Large intestine (tissue), 3 donors: ENCODE measurements at regions not wholly inside any gene's neighbourhood (a gene's known extent, or its start where the extent isn't known, plus 50 kb on each side); places are given as distances from the start of the nearest gene placed in this dataset.

ENCODE experiments used
- DNase-seq, 2 donors: peaks; one replicate each; pipeline versions ENCODE4 v3.0.0 to v3.0.0-alpha.2; 2013
- H3K27ac ChIP-seq: one replicate; pipeline ENCODE4 v1.5.1; 2013; ENCODE audit warnings: low read length
- H3K27me3 ChIP-seq: 2 replicates; pipeline ENCODE4 v1.6.1; 2013; ENCODE audit warnings: low read length; ENCODE audit not compliant: control insufficient read depth, insufficient read depth
- H3K36me3 ChIP-seq: 2 replicates; pipeline ENCODE4 v1.6.1; 2013; ENCODE audit warnings: low read length; ENCODE audit not compliant: control insufficient read depth, insufficient read depth
- H3K4me1 ChIP-seq: one replicate; pipeline ENCODE4 v1.6.1; 2013; ENCODE audit warnings: low read length; ENCODE audit not compliant: control insufficient read depth, insufficient read depth
- H3K4me3 ChIP-seq: one replicate; pipeline ENCODE4 v1.5.1; 2013; ENCODE audit warnings: low read length
- H3K9me3 ChIP-seq: one replicate; pipeline ENCODE4 v1.6.1; 2013; ENCODE audit warnings: mild to moderate bottlenecking, low read depth, low read length, moderate library complexity; ENCODE audit not compliant: control insufficient read depth
- WGBS: methylation state at CpG from one replicate; pipeline ENCODE4 v1.1.5; 2013; ENCODE audit warnings: low lambda C conversion rate; ENCODE audit not compliant: insufficient coverage; 5-methylcytosine and 5-hydroxymethylcytosine counted together

DNA sequence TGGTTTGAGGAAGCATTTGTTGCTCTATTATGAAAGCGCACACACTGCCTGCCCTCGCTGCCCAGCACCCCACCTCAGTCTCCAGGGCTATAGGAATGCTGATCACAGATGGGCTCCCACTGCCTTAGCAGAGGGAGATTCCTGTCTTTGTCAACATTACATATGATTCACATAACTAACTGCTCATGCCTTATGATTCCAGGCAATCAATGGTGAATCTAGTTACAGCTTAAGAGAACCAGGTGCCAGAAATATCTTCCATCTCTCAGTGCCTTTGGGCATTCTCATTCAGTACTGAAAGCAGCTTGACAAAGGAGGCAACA, 458.9 kb upstream of the C9orf72 start:
- no peaks in the 10 kb centered on the region for H3K4me1 ChIP-seq
- no peaks in the 10 kb centered on the region for H3K27me3 ChIP-seq
- no peak for DNase-seq
- no peaks in the 10 kb centered on the region for H3K9me3 ChIP-seq
- H3K36me3 ChIP-seq: no peaks in the 10 kb centered on the region
- no peak overlapping the region for H3K4me3 ChIP-seq
- no peak overlapping the region for H3K27ac ChIP-seq
- WGBS: no CpG with 5 or more reads among the region's 2 CpGs

DNA sequence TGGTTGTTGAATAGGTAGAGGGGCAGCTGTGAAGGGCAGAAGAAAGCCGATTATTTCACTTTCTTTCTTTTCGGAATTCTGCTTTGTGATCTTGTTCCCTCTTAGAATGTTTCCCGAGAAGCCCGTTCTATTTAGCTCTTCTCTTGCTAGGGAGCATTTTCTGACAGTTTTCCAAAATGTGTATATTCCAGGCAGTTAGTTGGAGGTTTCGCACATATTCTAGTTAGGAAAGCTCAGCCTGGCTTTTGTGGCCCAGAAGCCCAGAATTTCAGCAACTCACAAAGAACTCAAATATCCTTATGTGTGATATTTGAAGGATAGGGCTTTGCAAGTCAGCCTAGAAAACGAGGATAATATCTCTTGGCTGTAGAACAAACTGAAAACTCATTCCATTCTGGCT, 461.0 kb upstream of the C9orf72 start:
- no peak for DNase-seq
- no peaks in the 10 kb centered on the region for H3K4me1 ChIP-seq
- H3K27me3 ChIP-seq: no peaks in the 10 kb centered on the region
- no peaks in the 10 kb centered on the region for H3K36me3 ChIP-seq
- no peak overlapping the region for H3K4me3 ChIP-seq
- 80% methylated on average over 1 of the region's 6 CpGs for WGBS
- H3K9me3 ChIP-seq: no peaks in the 10 kb centered on the region
- no peak overlapping the region for H3K27ac ChIP-seq

DNA sequence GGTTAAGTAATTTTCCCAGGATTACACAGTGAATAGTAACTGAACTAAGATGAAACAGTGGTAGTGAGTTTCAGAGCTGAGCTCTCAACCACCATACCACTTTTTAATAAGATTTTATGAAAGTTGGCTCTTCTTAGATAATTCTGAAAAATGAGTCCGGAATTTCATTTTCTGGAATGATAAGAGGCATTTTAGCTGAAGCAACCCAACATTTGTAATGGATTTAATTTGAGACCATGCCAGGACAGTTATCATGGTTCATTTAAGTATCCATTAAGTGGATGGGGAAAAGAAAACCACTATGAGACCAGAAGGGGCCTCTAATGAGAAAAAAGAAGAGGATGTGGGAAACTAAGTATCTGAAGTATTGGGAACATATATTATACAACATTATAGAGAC, 464.7 kb upstream of the C9orf72 start:
- Histone ChIP-seq H3K9me3 (no peaks in the 10 kb centered on the region), H3K27ac (no peak overlapping the region), H3K36me3 (no peaks in the 10 kb centered on the region), H3K4me1 (no peaks in the 10 kb centered on the region), H3K4me3 (no peak overlapping the region), H3K27me3 (no peaks in the 10 kb centered on the region)
- WGBS: 100% methylated on average over 1 of the region's 1 CpG
- DNase-seq: no peak

DNA sequence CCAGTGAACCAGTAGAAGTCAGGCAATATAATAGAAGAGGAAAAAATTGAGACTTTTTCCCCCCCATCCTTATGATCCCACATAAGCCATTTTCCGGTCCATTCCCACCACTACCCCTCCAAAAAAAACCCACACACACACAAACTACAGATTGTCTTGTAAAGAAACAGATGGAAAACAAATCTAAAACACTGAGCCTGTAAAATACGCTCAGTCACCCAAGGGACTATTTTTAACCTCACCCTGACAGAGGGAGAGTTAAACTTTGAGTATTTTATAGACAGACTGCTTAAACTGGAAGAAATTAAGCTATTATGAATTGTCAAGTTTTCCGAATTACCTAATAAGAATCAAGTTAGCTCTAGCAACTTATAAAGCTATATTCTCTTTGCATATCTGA, 471.8 kb upstream of the C9orf72 start:
- H3K4me3 ChIP-seq: no peak overlapping the region
- H3K4me1 ChIP-seq: no peaks in the 10 kb centered on the region
- no peaks in the 10 kb centered on the region for H3K9me3 ChIP-seq
- DNase-seq: no peak
- no peaks in the 10 kb centered on the region for H3K36me3 ChIP-seq
- 88% methylated on average over 1 of the region's 3 CpGs for WGBS
- H3K27me3 ChIP-seq: no peaks in the 10 kb centered on the region
- H3K27ac ChIP-seq: no peak overlapping the region

DNA sequence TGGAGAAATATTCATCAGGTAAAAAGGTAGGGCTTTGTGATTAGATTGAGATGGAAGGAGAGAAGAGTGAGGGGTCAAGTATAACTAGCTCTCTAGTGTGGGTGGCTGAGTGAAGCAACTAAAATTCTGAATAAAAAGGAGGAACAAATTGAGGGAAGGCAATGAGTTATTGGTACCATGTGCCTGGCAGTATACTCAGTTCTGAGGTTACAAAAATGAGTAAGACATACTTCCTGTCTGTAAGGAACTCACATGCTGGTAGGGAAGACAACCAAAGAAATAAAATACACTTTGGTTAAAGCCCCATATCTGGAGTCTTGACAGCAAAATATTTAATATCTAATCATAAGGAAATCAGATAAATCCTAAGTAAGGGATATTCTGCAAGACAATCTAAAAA, 476.8 kb upstream of the C9orf72 start:
- H3K4me1 ChIP-seq: no peaks in the 10 kb centered on the region
- no peaks in the 10 kb centered on the region for H3K36me3 ChIP-seq
- H3K27ac ChIP-seq: no peak overlapping the region
- H3K27me3 ChIP-seq: peaks cover 2% of the 10 kb centered on the region
- no peak for DNase-seq
- H3K9me3 ChIP-seq: no peaks in the 10 kb centered on the region
- no peak overlapping the region for H3K4me3 ChIP-seq

DNA sequence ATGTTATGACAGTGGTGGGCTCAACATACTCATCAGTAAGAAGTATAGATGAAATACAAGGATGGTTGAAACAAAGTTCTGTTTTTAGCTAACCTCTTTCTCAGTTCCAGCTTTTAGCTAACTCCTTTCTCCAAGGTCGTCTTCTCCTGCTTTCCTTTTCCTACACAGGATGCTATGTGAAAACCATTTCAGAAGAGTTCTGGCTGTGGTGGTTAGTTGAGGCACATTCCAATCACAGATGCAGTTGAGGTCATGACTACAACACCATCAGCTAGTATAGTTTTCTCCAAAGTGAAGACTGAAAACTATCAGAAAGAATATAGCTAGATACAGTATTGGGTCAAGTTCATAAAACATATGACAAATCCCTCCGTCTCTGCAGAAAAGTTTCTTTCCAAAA, 477.7 kb upstream of the C9orf72 start:
- Histone ChIP-seq H3K27me3 (peaks cover 2% of the 10 kb centered on the region), H3K4me3 (no peak overlapping the region), H3K27ac (no peak overlapping the region), H3K36me3 (no peaks in the 10 kb centered on the region), H3K4me1 (no peaks in the 10 kb centered on the region), H3K9me3 (no peaks in the 10 kb centered on the region)
- WGBS: 100% methylated on average over 1 of the region's 2 CpGs
- DNase-seq: no peak

DNA sequence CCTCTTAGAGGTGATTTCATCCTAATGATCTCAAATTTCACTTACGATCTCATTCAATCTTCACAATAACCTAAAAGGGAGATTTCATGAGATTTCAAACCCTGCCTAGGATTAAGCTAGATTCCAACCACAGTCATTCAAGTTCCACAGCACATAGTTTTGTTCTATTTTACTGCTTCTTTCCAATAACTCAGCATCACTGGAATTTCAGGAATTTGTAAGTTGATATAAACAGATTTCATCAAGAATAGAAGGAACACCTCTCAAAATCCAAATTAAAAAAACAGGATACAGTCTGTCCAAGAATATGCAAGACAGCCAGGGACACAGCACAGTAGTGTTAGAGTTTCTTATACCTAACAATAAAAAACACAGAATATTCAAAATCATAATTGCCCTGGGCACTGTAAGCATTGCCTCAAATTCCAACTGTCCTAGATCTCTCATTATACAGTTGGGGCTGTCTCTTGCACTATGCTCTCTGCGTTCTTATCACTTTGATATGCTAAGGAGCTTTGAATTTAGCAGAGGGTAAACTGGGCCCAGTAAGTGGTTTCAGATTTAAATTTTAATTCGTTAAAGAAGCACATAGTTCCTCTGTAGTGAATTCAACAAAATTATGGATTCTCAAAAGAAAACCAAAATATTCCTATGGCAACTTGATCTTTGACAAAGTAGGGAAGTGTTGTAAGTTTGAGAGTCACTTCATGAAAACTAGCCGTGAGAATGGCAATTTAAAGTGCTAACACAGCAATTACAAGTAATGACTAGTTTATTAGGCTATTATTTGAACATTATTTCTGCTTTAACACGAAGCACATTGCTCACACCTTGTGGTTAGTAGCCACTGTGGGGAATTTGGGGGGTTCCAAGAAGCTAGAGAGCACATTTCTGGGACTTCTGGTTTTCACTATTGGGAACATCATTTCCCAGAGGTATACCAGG, 478.6 kb upstream of the C9orf72 start:
- H3K4me1 ChIP-seq: no peaks in the 10 kb centered on the region
- peaks cover 2% of the 10 kb centered on the region for H3K27me3 ChIP-seq
- H3K9me3 ChIP-seq: no peaks in the 10 kb centered on the region
- WGBS: 79% methylated on average over 2 of the region's 5 CpGs
- no peak overlapping the region for H3K4me3 ChIP-seq
- no peaks in the 10 kb centered on the region for H3K36me3 ChIP-seq
- no peak for DNase-seq
- H3K27ac ChIP-seq: no peak overlapping the region

DNA sequence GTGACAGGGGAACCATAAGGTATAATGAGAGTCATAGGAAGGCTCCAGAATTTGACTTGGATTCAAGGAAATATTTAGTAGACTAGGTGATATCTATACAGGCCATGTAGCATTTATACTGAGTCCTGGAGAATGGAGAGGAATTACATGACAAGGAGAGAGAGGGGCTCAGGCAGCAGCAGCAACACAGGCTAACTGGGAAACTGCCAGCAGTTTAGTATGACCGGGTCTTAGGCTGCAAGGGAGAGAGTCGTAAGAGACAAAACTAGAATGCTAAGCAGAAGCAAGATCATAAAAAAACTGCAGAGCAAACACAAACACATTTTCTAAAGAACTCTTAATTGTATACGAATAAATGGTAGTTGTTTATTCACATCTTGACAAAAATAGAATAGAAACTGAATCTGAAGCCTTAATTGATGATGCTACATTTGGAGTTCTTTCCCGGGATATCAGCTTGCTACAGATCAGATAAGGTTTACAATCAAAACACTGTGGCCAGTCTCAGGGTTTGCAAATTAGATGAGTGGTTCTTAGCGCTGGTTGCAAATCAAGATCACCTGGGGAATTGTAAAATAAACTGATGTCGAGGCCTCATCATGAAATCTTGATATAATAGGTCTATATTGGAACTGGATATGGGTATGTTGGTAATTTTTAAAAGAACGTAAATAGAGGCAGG, 480.0 kb upstream of the C9orf72 start:
- H3K27ac ChIP-seq: no peak overlapping the region
- peaks cover 2% of the 10 kb centered on the region for H3K27me3 ChIP-seq
- H3K9me3 ChIP-seq: no peaks in the 10 kb centered on the region
- DNase-seq: no peak
- no peaks in the 10 kb centered on the region for H3K4me1 ChIP-seq
- H3K4me3 ChIP-seq: no peak overlapping the region
- 37% methylated on average over 5 of the region's 7 CpGs for WGBS
- no peaks in the 10 kb centered on the region for H3K36me3 ChIP-seq

DNA sequence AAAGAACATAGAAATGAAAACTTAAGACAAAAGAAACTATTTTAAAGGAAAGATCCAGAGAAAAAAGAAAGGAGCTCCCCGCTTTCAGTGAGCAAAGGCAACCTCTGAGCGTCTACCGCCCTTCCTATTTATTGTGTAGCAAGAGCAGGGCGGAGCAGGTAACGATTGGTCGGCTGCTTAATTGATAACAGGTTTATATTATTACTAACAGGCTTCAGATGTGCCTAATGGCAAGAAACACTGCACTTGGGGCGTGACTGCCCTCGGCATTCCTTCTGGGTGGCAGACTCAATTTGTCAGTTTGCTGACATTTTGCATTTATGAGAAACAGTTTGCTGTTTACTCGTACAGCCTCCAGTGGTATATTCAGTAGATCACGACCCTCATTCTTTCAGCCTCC, 482.7 kb upstream of the C9orf72 start:
- Histone ChIP-seq H3K36me3 (no peaks in the 10 kb centered on the region), H3K4me3 (no peak overlapping the region), H3K27ac (no peak overlapping the region), H3K27me3 (peaks cover 2% of the 10 kb centered on the region), H3K9me3 (no peaks in the 10 kb centered on the region), H3K4me1 (no peaks in the 10 kb centered on the region)
- WGBS: 100% methylated on average over 2 of the region's 10 CpGs
- no peak for DNase-seq

DNA sequence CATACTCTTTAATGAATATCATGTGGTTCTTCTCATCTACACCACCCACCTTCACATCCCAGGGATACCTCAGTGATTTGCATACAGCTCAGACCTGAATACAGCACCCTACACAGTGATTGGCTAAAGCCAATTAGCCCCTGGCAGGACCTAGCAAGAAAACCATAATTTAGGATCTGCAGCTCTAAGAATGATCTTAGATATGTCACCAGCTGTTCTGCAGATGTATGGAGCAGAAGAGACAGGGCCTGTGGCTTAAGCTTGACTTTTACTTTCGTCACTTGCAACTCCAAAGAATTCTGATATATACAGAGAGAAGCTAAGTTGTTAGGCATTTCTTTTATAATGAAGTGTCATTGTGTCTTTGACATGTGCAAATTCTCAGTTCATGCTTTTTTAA, 483.2 kb upstream of the C9orf72 start:
- no peak overlapping the region for H3K27ac ChIP-seq
- no peak overlapping the region for H3K4me3 ChIP-seq
- H3K9me3 ChIP-seq: no peaks in the 10 kb centered on the region
- DNase-seq: no peak
- H3K36me3 ChIP-seq: no peaks in the 10 kb centered on the region
- WGBS: no CpG with 5 or more reads among the region's 1 CpG
- H3K27me3 ChIP-seq: peaks cover 2% of the 10 kb centered on the region
- H3K4me1 ChIP-seq: no peaks in the 10 kb centered on the region

DNA sequence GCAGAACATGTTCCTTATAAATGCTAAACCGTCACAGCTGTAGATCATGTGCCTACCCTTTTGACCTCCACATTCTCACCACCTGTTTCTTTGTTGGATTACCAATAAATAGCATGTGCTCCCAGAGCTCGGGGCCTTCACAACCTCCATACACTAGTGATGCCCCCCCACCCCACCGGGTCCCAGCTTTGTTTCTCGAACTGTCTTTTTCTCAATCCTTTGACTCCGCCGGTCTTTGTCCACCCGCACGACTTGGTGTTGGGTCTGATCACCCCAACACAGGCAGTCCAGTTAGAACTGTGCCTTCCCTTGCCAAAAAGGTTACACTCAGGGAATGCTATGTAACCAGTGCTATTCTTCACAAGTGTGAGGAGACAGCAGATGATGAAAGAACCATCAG, 485.9 kb upstream of the C9orf72 start:
- Histone ChIP-seq H3K9me3 (no peaks in the 10 kb centered on the region), H3K4me3 (no peak overlapping the region), H3K36me3 (no peaks in the 10 kb centered on the region), H3K27me3 (no peaks in the 10 kb centered on the region), H3K4me1 (no peaks in the 10 kb centered on the region), H3K27ac (no peak overlapping the region)
- no peak for DNase-seq
- WGBS: no CpG with 5 or more reads among the region's 8 CpGs
